Neural cell (in vitro differentiated cells): ENCODE measurements at regions not wholly inside any gene's neighbourhood (a gene's known extent, or its start where the extent isn't known, plus 50 kb on each side); places are given as distances from the start of the nearest gene placed in this dataset.

ENCODE experiments used
- H2AFZ ChIP-seq: fragments of 200-600, 300-800 bp; sonication (generic), shearing (Covaris generic); 2 replicates; pipeline ENCODE4 v1.6.0; 2014; ENCODE audit warnings: low read depth, mild to moderate bottlenecking, antibody characterized with exemption, low read length, moderate library complexity
- H3F3A ChIP-seq: fragments of 200-600 bp; shearing (Covaris generic); 2 replicates; pipeline ENCODE4 v1.6.1; 2016; ENCODE audit warnings: mild to moderate bottlenecking, moderate library complexity, mixed read lengths, antibody characterized with exemption, low read length; ENCODE audit not compliant: insufficient read depth, poor library complexity, severe bottlenecking
- H3K27ac ChIP-seq: fragments of 200-600, 300-800 bp; sonication (generic), shearing (Covaris generic); 2 replicates; pipeline ENCODE4 v1.5.1; 2014; ENCODE audit warnings: mild to moderate bottlenecking, low read length, moderate library complexity
- H3K27me3 ChIP-seq: fragments of 300-800, 200-600 bp; sonication (generic), shearing (Covaris generic); 2 replicates; pipeline ENCODE4 v1.6.0; 2014; ENCODE audit warnings: mild to moderate bottlenecking, low read depth, low read length, moderate library complexity; ENCODE audit not compliant: insufficient read depth
- H3K36me3 ChIP-seq: fragments of 300-800, 200-600 bp; sonication (generic), shearing (Covaris generic); 2 replicates; pipeline ENCODE4 v1.5.1; 2014; ENCODE audit warnings: mild to moderate bottlenecking, antibody characterized with exemption, low read length, moderate library complexity; ENCODE audit not compliant: insufficient read depth
- H3K4me2 ChIP-seq: fragments of 300-800, 200-600 bp; sonication (generic), shearing (Covaris generic); 2 replicates; pipeline ENCODE4 v1.6.0; 2014; ENCODE audit warnings: mild to moderate bottlenecking, low read length
- H3K4me3 ChIP-seq: fragments of 300-800, 200-600 bp; sonication (generic), shearing (Covaris generic); 2 replicates; pipeline ENCODE4 v1.5.1; 2014; ENCODE audit warnings: mild to moderate bottlenecking, low read length, moderate library complexity
- H3K79me2 ChIP-seq: fragments of 200-600 bp; shearing (Covaris generic); replicated peaks from 2 replicates; pipeline ENCODE4 v1.6.0; 2014; ENCODE audit warnings: mild to moderate bottlenecking, low read length, moderate library complexity; ENCODE audit not compliant: insufficient read depth
- H3K9ac ChIP-seq: fragments of 300-800, 200-600 bp; sonication (generic), shearing (Covaris generic); 2 replicates; pipeline ENCODE4 v1.6.1; 2016; ENCODE audit warnings: mild to moderate bottlenecking, low read length, mixed read lengths
- H3K9me2 ChIP-seq: fragments of 200-600 bp; shearing (Covaris generic); 2 replicates; pipeline ENCODE4 v1.6.1; 2016; ENCODE audit warnings: mild to moderate bottlenecking, low read length, mixed read lengths; ENCODE audit not compliant: insufficient read depth
- H3K9me3 ChIP-seq: fragments of 200-600, 300-800 bp; sonication (generic), shearing (Covaris generic); 2 replicates; pipeline ENCODE4 v1.6.1; 2016; ENCODE audit warnings: mild to moderate bottlenecking, mixed run types, low read length, moderate library complexity, mixed read lengths
- H4K20me1 ChIP-seq: fragments of 200-600 bp; shearing (Covaris generic); 2 replicates; pipeline ENCODE4 v1.6.1; 2016; ENCODE audit warnings: mild to moderate bottlenecking, mixed run types; ENCODE audit not compliant: insufficient read depth
- CTCF ChIP-seq: fragments of 450-650 bp; IDR thresholded peaks from 2 replicates; pipeline ENCODE4 v1.5.1; 2014; ENCODE audit warnings: antibody characterized with exemption, mild to moderate bottlenecking, moderate library complexity; ENCODE audit not compliant: poor library complexity, severe bottlenecking
- EP300 ChIP-seq: fragments of 450-650 bp; conservative IDR thresholded peaks from 2 replicates; pipeline ENCODE4 v1.6.1; 2014; ENCODE audit warnings: antibody characterized with exemption, mild to moderate bottlenecking, moderate library complexity; ENCODE audit not compliant: poor library complexity, severe bottlenecking
- EZH2 ChIP-seq: fragments of 200-600, 300-800 bp; shearing (Covaris generic), sonication (generic); IDR thresholded peaks from 2 replicates; pipeline ENCODE4 v1.6.1; 2014; ENCODE audit warnings: antibody characterized with exemption, low read length, borderline replicate concordance, mild to moderate bottlenecking; ENCODE audit not compliant: insufficient read depth, poor library complexity, severe bottlenecking
- MXI1 ChIP-seq: fragments of 450-650 bp; conservative IDR thresholded peaks from 2 replicates; pipeline ENCODE4 v1.6.1; 2014; ENCODE audit warnings: antibody characterized with exemption, mild to moderate bottlenecking; ENCODE audit not compliant: poor library complexity, severe bottlenecking
- POLR2AphosphoS5 ChIP-seq: IDR thresholded peaks from 2 replicates; pipeline ENCODE4 v1.6.1; 2012
- RAD21 ChIP-seq: fragments of 450-650 bp; conservative IDR thresholded peaks from 2 replicates; pipeline ENCODE4 v1.6.1; 2014; ENCODE audit warnings: antibody characterized with exemption, mild to moderate bottlenecking, moderate library complexity
- REST ChIP-seq: IDR thresholded peaks from 2 replicates; pipeline ENCODE4 v1.6.1; 2012; ENCODE audit warnings: borderline replicate concordance
- SMC3 ChIP-seq: fragments of 450-650 bp; conservative IDR thresholded peaks from 2 replicates; pipeline ENCODE4 v1.6.1; 2014; ENCODE audit warnings: antibody characterized with exemption, mild to moderate bottlenecking, moderate library complexity; ENCODE audit not compliant: poor library complexity
- TAF1 ChIP-seq: IDR thresholded peaks from 2 replicates; pipeline ENCODE4 v1.6.1; 2012; ENCODE audit warnings: low read depth

GRCh38 chr21:16965424-16965823, 547.4 kb upstream of the CXADR start:
- no peak overlapping the region for H3K9ac ChIP-seq
- H3K27me3 ChIP-seq, result no peaks in the 10 kb centered on the region
- no peaks in the 10 kb centered on the region for H3K36me3 ChIP-seq
- H3K4me2 ChIP-seq, result no peak overlapping the region
- no peak overlapping the region for H2AFZ ChIP-seq
- H3K4me3 ChIP-seq, result no peak overlapping the region
- H3K79me2 ChIP-seq, result no peaks in the 10 kb centered on the region
- H4K20me1 ChIP-seq, result no peaks in the 10 kb centered on the region
- no peaks in the 10 kb centered on the region for H3F3A ChIP-seq
- TF ChIP-seq REST (no peak), CTCF (no peak), MXI1 (no peak), SMC3 (no peak), EP300 (no peak), TAF1 (no peak), POLR2AphosphoS5 (no peak), EZH2 (no peak), RAD21 (no peak)
- H3K9me2 ChIP-seq, result no peaks in the 10 kb centered on the region
- no peak overlapping the region for H3K27ac ChIP-seq
- no peaks in the 10 kb centered on the region for H3K9me3 ChIP-seq

GRCh38 chr21:16968436-16968835, 544.4 kb upstream of the CXADR start:
- Histone ChIP-seq H2AFZ (no peak overlapping the region), H3K4me2 (no peak overlapping the region), H3K36me3 (no peaks in the 10 kb centered on the region), H3K9me3 (no peaks in the 10 kb centered on the region), H3F3A (no peaks in the 10 kb centered on the region), H4K20me1 (no peaks in the 10 kb centered on the region), H3K79me2 (no peaks in the 10 kb centered on the region), H3K27me3 (no peaks in the 10 kb centered on the region), H3K27ac (no peak overlapping the region), H3K9ac (no peak overlapping the region), H3K4me3 (no peak overlapping the region), H3K9me2 (no peaks in the 10 kb centered on the region)
- TF ChIP-seq CTCF (no peak), EP300 (no peak), POLR2AphosphoS5 (no peak), RAD21 (no peak), EZH2 (no peak)
